Dendritic cell treated with granulocyte-macrophage colony-stimulating factor and Interleukin-4, amounts not matched to agents 40 ng/mL and 50 ng/mL, for 4 days (primary cell): ENCODE measurements at regions not wholly inside any gene's neighbourhood (a gene's known extent, or its start where the extent isn't known, plus 50 kb on each side); places are given as distances from the start of the nearest gene placed in this dataset.

Experiments
- H3K27ac Mint-ChIP-seq: one replicate; pipeline ENCODE4 v1.8.0; 2022; ENCODE audit warnings: mild to moderate bottlenecking, mixed read lengths
- H3K27me3 Mint-ChIP-seq: one replicate; pipeline ENCODE4 v1.8.0; 2022; ENCODE audit warnings: mild to moderate bottlenecking, mixed read lengths
- H3K36me3 Mint-ChIP-seq: one replicate; pipeline ENCODE4 v1.8.0; 2022; ENCODE audit warnings: low read depth, mixed read lengths
- H3K4me1 Mint-ChIP-seq: one replicate; pipeline ENCODE4 v1.8.0; 2022; ENCODE audit warnings: low read depth, mixed read lengths
- H3K4me3 Mint-ChIP-seq: one replicate; pipeline ENCODE4 v1.8.0; 2022; ENCODE audit warnings: mild to moderate bottlenecking, moderate library complexity, mixed read lengths
- H3K9me3 Mint-ChIP-seq: one replicate; pipeline ENCODE4 v1.8.0; 2022; ENCODE audit warnings: mixed read lengths
- intact Hi-C: fragments of 100-400 bp; cut with micrococcal nuclease; formaldehyde crosslinking; loops from one replicate; pipeline ENCODE4 v1.15.0; 2022

- H3K4me3 Mint-ChIP-seq, result no peak overlapping the region
- H3K4me1 Mint-ChIP-seq, result no peaks in the 10 kb centered on the region
- H3K27me3 Mint-ChIP-seq, result no peaks in the 10 kb centered on the region
- no peaks in the 10 kb centered on the region for H3K36me3 Mint-ChIP-seq
- intact Hi-C loops, result no loop called here
- peaks cover 10% of the 10 kb centered on the region for H3K9me3 Mint-ChIP-seq
- H3K27ac Mint-ChIP-seq, result no peak overlapping the region
Measured at GRCh38 chr5:6188344-6188743, 190.0 kb downstream of the MED10 start.

GRCh38 chr5:6187501-6187900 is 190.8 kb downstream of the MED10 start:
- Mint-ChIP-seq H3K36me3 (no peaks in the 10 kb centered on the region), H3K27ac (no peak overlapping the region), H3K9me3 (peaks cover 10% of the 10 kb centered on the region), H3K27me3 (no peaks in the 10 kb centered on the region), H3K4me1 (no peaks in the 10 kb centered on the region), H3K4me3 (no peak overlapping the region)
- intact Hi-C loops, result no loop called here

GRCh38 chr5:6185574-6185973 is 192.8 kb downstream of the MED10 start:
- Mint-ChIP-seq H3K36me3 (no peaks in the 10 kb centered on the region), H3K27me3 (no peaks in the 10 kb centered on the region), H3K27ac (no peak overlapping the region), H3K4me3 (no peak overlapping the region), H3K9me3 (peaks cover 10% of the 10 kb centered on the region), H3K4me1 (no peaks in the 10 kb centered on the region)
- intact Hi-C loops, result no loop called here

GRCh38 chr5:6184481-6184880 is 193.9 kb downstream of the MED10 start:
- Mint-ChIP-seq H3K27me3 (no peaks in the 10 kb centered on the region), H3K36me3 (no peaks in the 10 kb centered on the region), H3K27ac (no peak overlapping the region), H3K4me1 (no peaks in the 10 kb centered on the region), H3K9me3 (peaks cover 10% of the 10 kb centered on the region), H3K4me3 (no peak overlapping the region)
- intact Hi-C loops, result no loop called here

- Mint-ChIP-seq H3K4me3 (no peak overlapping the region), H3K27me3 (no peaks in the 10 kb centered on the region), H3K9me3 (peaks cover 10% of the 10 kb centered on the region), H3K27ac (no peak overlapping the region), H3K4me1 (no peaks in the 10 kb centered on the region), H3K36me3 (no peaks in the 10 kb centered on the region)
- intact Hi-C loops, result no loop called here
Measured at GRCh38 chr5:6183391-6184390, 194.7 kb downstream of the MED10 start.

GRCh38 chr5:6182271-6182815 is 196.0 kb downstream of the MED10 start:
- intact Hi-C loops, result no loop called here

GRCh38 chr5:6181871-6182270 is 196.5 kb downstream of the MED10 start:
- H3K27me3 Mint-ChIP-seq, result no peaks in the 10 kb centered on the region
- no peak overlapping the region for H3K27ac Mint-ChIP-seq
- H3K4me1 Mint-ChIP-seq, result no peaks in the 10 kb centered on the region
- H3K36me3 Mint-ChIP-seq, result no peaks in the 10 kb centered on the region
- no peak overlapping the region for H3K4me3 Mint-ChIP-seq
- H3K9me3 Mint-ChIP-seq, result peaks cover 10% of the 10 kb centered on the region
- intact Hi-C loops, result no loop called here

More at GRCh38 chr5:6182271-6182815, 196.0 kb downstream of the MED10 start:
- H3K9me3 Mint-ChIP-seq, result peaks cover 10% of the 10 kb centered on the region
- no peak overlapping the region for H3K4me3 Mint-ChIP-seq
- no peaks in the 10 kb centered on the region for H3K36me3 Mint-ChIP-seq
- no peaks in the 10 kb centered on the region for H3K27me3 Mint-ChIP-seq
- no peaks in the 10 kb centered on the region for H3K4me1 Mint-ChIP-seq
- H3K27ac Mint-ChIP-seq, result no peak overlapping the region

GRCh38 chr5:6181147-6181729 is 197.1 kb downstream of the MED10 start:
- no peaks in the 10 kb centered on the region for H3K36me3 Mint-ChIP-seq
- no peaks in the 10 kb centered on the region for H3K4me1 Mint-ChIP-seq
- H3K9me3 Mint-ChIP-seq, result peaks cover 10% of the 10 kb centered on the region
- H3K27me3 Mint-ChIP-seq, result no peaks in the 10 kb centered on the region
- intact Hi-C loops, result no loop called here
- H3K4me3 Mint-ChIP-seq, result no peak overlapping the region
- no peak overlapping the region for H3K27ac Mint-ChIP-seq

- peaks cover 4% of the 10 kb centered on the region for H3K9me3 Mint-ChIP-seq
- H3K27ac Mint-ChIP-seq, result no peak overlapping the region
- no peaks in the 10 kb centered on the region for H3K27me3 Mint-ChIP-seq
- no peaks in the 10 kb centered on the region for H3K36me3 Mint-ChIP-seq
- intact Hi-C loops, result no loop called here
- H3K4me3 Mint-ChIP-seq, result no peak overlapping the region
- no peaks in the 10 kb centered on the region for H3K4me1 Mint-ChIP-seq
Measured at GRCh38 chr5:6180231-6180872, 198.0 kb downstream of the MED10 start.

GRCh38 chr5:6178846-6179532 is 199.4 kb downstream of the MED10 start:
- Mint-ChIP-seq H3K4me1 (no peaks in the 10 kb centered on the region), H3K36me3 (no peaks in the 10 kb centered on the region), H3K4me3 (no peak overlapping the region), H3K27ac (no peak overlapping the region), H3K9me3 (no peaks in the 10 kb centered on the region), H3K27me3 (no peaks in the 10 kb centered on the region)
- intact Hi-C loops, result no loop called here

GRCh38 chr5:6177926-6178325 is 200.4 kb downstream of the MED10 start:
- H3K27ac Mint-ChIP-seq, result no peak overlapping the region
- H3K4me1 Mint-ChIP-seq, result no peaks in the 10 kb centered on the region
- no peaks in the 10 kb centered on the region for H3K9me3 Mint-ChIP-seq
- intact Hi-C loops, result no loop called here
- H3K27me3 Mint-ChIP-seq, result no peaks in the 10 kb centered on the region
- H3K36me3 Mint-ChIP-seq, result no peaks in the 10 kb centered on the region
- H3K4me3 Mint-ChIP-seq, result no peak overlapping the region

- H3K9me3 Mint-ChIP-seq, result no peaks in the 10 kb centered on the region
- H3K36me3 Mint-ChIP-seq, result no peaks in the 10 kb centered on the region
- no peak overlapping the region for H3K27ac Mint-ChIP-seq
- intact Hi-C loops, result no loop called here
- H3K4me1 Mint-ChIP-seq, result no peaks in the 10 kb centered on the region
- H3K27me3 Mint-ChIP-seq, result peaks cover 1% of the 10 kb centered on the region
- H3K4me3 Mint-ChIP-seq, result no peak overlapping the region
Measured at GRCh38 chr5:6176102-6176693, 202.1 kb downstream of the MED10 start.

- H3K27me3 Mint-ChIP-seq, result peaks cover 1% of the 10 kb centered on the region
- intact Hi-C loops, result no loop called here
- no peak overlapping the region for H3K4me3 Mint-ChIP-seq
- no peaks in the 10 kb centered on the region for H3K36me3 Mint-ChIP-seq
- no peak overlapping the region for H3K27ac Mint-ChIP-seq
- H3K4me1 Mint-ChIP-seq, result no peaks in the 10 kb centered on the region
- no peaks in the 10 kb centered on the region for H3K9me3 Mint-ChIP-seq
Measured at GRCh38 chr5:6175172-6175854, 203.0 kb downstream of the MED10 start.
